Skin of body (tissue), 1 donor: ENCODE measurements at regions not wholly inside any gene's neighbourhood (a gene's known extent, or its start where the extent isn't known, plus 50 kb on each side); places are given as distances from the start of the nearest gene placed in this dataset.
"Not testable (repeated sequence)": the region's sequence is repeated elsewhere in the genome, so short reads cannot be mapped to it uniquely, and the experiment has no call there.

ENCODE experiments used
- DNase-seq: peaks from one replicate; lab custom pipeline; 2025; lab: John Stamatoyannopoulos, UW

DNA sequence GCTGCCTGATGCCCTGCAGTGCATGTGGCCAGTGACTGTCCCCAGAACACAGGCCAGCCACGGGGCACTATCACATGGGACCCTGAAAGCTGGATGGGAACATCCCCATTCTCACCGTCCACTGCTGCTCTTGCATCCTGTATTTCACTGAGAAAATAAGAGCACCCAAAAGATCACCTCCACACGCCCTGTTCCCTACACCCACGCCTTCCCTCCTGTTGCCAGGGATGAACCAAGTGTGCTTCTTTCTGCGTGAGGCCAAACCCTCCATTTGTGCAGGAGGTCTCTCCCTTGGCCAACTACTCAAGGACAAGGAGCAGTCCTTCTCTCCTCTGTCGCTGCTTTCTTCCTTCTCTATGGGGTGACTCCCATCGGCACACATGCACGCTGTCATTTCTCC lies 118.3 kb downstream of the LRRC37A3 start:
- DNase-seq: not testable (repeated sequence)

DNA sequence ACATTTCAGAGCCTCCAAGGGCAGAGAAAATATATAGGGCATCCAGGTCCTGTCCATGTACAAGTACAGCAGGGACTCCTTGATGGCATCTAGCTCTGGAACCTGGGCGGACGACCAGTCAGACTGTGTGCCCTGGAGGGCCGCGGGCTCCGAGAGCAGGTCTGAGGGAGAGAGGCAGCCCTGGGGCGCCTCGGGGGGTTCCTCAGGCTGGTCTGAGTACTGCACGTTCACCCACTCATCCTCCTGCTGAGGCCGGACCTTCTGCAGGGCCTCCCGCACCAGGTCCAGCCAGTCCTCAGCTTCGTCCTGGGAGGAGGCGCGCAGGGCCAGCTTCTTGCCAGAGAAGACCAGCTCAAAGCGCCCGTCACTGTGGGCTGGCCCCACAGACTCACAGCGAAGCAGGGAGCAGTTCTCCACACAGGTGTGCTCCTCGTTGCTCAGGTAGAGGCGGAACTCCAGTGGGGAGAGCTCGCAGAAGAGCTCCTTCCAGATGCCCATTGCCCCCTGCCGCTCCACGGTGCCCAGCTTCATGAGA lies 118.8 kb downstream of the LRRC37A3 start:
- not testable (repeated sequence) for DNase-seq

DNA sequence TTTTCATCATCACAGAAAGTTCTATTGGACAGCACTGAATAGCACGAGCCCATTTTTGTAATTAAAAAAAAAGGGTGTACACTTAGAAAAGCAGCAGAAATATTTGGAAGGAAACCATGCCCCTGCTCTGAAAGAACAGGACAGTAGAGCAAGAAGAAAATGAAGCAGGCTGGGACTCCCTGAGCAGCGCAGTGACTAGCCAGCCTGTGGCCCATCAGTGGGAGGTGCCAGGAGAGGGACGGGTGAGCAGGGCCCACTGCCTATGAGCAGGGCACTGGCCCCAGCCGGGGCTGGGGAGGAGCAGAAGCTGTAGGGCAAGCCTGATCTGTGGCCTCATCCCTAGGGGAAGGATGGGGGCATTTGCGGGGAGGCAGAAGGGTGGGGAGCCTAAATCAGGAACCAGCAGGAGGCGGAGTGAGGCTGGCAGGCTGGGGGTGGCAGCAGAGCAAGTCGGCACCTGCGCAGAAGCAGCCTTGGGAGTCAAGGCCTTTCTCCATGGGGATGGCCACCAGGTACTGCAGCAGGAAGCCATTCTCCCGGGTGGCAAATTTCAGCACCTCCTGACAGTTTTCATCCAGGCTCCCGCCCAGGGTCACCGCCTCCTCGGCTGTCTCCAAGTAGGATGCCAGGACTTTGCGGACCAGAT lies 119.6 kb downstream of the LRRC37A3 start:
- not testable (repeated sequence) for DNase-seq

DNA sequence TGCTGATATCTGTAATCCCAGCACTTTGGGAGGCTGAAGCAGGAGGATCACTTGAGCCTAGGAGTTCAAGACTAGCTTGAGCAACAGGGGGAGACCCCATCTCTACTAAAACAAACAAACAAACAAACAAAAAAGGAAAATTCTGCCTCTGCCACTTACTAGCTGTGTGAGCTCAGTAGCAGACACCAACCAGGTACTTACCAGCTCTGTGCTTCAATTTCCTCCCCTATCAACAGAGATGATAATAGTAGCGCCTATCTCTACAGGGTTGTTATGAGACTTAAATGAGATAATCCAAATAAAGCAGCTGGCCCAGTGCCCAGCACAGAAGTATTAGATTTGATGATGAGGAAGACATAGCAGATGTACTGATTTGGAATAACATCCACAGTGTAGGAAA lies 120.3 kb downstream of the LRRC37A3 start:
- not testable (repeated sequence) for DNase-seq

DNA sequence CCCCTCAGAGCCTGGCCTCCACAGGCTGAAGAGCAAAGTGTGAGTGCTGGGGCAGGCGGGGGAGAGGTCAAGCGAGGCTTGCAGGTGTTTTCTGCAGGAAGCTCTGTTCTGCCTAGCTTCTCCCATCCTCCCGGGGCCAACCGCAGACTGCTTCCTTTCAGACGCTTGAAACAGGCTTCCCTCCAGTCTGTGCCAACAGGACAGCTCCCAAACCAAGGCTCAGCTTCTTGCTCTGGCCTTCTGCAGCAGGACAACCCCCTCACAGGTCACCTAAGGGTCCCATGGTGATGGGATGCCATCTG lies 120.8 kb downstream of the LRRC37A3 start:
- DNase-seq: not testable (repeated sequence)

DNA sequence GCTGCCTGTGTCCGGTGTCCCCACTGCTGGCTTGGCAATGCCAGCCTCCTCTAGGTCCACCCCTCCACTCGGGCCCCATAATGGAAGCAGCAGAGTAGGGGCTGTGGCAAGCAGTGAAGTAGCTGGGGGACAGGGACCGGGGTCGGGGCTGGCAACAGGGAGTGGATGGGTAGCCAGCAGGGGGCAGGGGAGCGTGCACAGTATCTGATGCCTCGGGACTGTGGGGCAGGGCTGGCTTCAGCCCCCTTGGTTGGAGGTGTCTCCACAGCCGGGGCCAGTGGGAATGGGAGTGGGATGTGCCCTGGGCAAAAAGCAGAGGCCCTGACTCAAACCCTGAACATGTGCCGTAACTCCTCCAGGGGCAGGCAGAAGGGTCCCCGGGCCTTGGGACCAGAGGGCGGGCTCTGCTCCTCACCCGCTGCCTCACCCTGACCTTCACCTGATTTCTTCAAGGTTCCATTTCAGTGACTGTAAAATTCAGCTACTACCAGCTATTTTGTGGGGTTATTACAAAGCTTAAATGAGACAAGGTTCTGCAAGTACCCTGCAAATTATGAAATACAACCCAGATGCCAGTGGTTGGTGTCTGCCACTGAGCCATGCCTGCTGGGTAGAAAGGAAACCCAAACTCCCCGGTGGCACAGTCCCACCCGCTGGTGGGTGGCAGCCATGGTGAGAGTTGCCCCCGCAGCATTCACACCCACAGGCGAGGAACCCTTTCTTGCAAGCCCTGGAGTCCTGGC lies 121.4 kb downstream of the LRRC37A3 start:
- DNase-seq: not testable (repeated sequence)

DNA sequence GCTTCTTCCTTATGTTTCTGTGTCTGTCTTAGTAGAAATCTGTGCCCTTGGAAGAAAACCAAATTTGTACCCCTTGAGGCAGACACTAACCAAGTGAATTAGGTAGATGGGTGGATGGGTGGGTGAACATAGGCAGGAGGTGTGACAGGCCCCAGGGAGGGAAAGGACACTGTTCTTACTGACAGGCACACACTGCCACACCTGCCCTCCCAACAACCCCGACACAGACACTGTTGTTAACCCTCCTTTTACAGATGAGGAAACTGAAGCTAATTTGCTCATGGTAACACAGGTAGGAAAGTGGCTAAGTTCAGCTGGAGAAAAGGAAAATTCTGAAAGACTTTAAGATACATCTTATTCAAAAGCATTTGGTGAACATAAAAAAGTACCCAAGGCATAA lies 123.9 kb downstream of the LRRC37A3 start:
- DNase-seq: not testable (repeated sequence)

DNA sequence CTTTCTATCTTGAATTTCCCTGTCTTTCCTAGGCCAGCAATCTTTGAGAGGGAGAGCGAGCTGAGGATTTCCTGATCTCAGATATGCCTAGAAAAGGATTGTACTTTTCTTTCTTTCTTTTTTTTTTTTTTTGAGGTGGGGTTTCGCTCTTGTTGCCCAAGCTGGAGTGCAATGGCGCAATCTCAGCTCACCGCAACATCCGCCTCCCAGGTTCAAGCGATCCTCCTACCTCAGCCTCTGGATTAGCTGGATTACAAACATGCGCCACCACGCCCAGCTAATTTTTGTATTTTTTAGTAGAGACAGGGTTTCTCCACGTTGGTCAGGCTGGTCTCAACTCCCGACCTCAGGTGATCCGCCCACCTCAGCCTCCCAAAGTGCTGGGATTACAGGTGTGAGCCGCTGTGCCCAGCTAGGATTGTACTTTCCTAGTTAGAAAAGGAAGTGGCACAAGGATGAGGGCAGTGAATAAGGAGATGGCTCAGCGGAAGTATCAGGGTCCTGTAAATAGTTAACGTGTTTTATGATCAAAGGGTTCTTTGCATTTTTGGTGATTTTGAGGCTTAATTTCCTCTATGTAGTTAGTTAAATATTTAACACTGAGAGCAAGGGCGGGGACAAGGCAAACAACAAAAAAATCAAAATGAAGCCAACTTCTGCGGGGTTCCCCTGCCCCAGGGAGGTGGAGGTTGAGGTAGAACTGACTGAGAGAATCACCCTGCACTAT lies 124.6 kb downstream of the LRRC37A3 start:
- not testable (repeated sequence) for DNase-seq

DNA sequence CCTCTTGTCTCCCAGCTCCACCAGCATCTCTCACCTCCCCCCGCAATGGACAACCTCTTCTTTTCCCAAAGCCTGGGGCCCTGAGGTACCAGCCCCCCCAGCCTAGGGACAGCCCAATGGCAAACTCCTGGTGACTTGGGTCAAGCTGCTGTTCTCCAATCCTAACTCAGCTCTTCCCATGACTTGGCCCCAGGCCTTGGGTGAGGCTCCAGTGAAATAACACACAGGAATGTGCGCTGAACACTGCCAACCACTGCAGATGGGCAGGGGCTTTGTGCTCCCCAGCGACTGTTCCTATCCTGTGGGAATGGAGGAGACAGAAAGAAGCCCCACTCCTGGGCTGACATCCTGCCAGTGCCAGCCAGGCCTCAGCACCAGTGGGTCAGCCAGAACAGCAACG lies 125.2 kb downstream of the LRRC37A3 start:
- not testable (repeated sequence) for DNase-seq

DNA sequence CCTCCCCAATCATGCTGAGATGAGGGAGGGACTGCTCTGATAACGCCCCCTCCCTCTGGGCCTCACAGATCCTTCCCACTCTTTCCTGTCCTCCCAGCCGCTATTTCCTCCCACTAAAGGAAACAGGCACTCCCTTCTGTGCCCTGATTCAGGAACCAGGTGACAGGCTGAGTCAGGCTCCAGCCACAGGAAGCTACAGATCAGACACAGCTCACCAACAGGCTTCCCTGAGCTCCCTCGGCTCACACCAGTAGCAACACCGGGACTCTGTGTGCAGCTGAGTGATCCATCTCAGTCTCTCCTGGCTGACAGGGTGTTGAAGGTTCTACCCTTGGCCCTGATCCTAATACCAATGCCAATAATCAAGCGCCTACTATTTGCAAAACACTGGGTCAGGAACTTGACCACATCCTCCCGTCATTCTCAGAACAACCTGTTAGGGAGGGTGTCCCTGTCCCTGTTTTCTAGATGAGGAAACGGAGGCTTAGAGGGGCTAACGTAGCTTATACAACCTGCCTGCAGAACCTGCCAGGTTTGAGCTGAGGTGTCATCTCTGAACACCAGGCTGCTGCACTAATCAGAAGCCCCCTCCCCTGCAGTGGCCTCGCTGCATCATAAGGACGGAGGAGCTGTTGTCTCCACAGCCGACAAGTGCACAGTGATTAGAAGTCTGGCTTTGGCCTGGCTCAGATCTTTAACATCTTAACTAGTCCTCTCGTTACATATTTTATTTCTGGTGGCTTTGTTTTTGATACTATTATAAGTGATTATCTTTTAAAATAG lies 126.3 kb downstream of the LRRC37A3 start:
- not testable (repeated sequence) for DNase-seq

DNA sequence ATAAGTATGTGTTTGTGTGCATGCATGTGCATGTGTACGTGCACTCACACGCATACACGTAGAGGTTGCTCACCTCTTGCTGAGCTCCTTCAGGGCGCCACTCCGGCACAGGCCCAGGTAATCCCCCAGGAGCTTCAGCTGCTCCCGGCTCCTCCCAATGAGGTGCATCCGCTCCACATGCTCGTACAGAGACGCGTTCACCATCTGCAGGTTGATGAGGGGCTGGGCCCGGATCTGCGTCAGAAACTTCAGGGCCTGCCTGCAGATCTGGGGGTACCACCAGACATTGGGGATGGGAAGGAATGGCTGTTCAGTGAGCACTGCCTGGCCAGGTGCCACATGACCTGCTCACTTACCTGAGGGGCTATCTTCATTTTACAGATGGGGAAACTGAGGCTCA lies 127.0 kb downstream of the LRRC37A3 start:
- not testable (repeated sequence) for DNase-seq

DNA sequence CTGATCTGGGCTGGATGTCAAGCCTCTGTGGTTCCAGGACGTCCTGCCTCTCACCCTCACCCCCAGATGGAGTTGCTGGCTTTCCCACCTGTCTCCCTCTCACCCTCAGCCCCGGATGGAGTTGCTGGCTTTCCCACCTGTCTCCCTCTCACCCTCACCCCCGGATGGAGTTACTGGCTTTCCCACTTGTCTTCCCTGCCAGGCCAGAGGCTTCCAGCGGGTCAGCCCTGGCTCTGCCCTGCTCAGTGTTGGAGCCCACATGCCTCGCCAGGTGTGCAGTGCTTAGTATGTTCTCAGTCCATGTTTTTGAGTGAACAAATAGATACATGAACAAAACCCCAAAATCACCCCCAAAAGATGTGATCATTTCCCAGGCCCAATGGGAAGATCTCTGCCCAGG lies 127.6 kb downstream of the LRRC37A3 start:
- not testable (repeated sequence) for DNase-seq

DNA sequence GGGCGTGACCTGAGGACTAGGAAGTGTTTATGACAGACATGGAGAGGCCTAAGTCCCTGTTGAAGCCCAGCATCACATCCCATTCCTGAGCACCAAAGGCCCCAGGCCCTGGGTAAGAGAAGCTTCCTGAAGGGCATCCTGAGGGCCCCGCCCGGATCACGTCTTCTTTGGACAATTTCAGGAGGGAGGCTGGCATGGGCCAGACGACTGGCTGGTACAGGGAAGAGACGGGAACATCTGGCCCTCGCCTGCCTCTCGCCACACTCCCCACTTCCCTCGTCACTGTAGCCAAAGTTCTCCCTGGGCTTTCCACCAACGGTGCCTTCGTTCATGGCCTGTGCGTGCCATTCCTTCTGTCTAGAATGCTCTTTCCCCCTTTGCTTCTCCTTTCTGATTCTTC lies 128.1 kb downstream of the LRRC37A3 start:
- not testable (repeated sequence) for DNase-seq

DNA sequence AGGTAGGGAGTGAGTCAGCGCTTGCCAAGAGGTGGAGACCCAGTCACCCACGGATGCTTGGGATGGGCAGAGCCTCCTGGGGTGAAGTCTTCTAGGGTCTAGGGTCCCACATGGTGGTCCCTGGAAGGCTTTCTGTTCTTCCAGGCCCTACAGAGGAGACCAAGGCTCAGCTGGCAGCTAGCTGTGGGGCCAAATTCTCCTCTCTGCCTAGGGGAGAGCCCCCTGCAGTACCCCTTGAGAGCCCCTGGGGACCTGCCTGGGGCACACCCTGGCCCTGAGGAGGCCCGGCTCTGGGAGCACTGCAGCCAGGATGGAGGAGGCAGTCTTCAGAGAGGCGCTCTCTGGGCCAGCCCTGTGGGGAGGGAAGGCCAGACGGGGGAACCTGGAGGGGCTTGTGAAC lies 128.6 kb upstream of the SMURF2 start:
- not testable (repeated sequence) for DNase-seq

DNA sequence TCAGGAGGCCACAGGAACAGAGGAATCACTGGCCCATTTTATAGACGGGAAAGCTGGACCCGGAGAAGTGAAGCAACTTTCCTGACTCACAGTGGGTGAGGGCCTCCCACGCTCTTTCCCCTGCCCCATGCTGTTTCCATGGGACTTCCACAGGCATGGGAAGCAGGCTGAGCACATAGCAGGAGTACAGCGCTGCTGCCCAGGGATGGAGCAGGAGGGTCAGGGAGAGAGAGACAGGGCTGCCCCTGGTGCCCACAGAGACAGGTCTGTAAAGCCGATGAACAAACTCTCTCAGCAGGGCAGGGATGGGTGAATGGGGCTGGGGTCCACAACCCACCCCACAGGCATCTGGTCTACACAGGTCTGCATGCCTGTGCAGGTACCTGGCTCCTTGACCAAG lies 128.1 kb upstream of the SMURF2 start:
- not testable (repeated sequence) for DNase-seq

DNA sequence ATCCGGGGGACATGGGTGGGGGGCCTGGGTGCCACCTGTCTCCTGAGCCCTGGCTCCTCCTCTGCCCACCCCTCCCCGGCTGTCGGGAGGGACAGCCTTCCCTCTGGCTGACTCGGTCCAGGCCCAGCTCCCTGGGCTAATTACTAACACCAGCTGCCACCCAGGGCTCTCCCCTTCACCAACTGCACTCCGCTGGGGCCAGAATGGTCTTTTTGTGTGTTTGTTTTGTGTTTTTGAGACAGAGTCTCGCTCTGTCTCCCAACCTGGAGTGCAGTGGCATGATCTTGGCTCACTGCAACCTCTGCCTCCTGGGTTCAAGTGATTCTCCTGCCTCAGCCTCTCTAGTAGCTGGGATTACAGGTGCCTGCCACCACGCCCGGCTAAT lies 126.9 kb upstream of the SMURF2 start:
- not testable (repeated sequence) for DNase-seq

DNA sequence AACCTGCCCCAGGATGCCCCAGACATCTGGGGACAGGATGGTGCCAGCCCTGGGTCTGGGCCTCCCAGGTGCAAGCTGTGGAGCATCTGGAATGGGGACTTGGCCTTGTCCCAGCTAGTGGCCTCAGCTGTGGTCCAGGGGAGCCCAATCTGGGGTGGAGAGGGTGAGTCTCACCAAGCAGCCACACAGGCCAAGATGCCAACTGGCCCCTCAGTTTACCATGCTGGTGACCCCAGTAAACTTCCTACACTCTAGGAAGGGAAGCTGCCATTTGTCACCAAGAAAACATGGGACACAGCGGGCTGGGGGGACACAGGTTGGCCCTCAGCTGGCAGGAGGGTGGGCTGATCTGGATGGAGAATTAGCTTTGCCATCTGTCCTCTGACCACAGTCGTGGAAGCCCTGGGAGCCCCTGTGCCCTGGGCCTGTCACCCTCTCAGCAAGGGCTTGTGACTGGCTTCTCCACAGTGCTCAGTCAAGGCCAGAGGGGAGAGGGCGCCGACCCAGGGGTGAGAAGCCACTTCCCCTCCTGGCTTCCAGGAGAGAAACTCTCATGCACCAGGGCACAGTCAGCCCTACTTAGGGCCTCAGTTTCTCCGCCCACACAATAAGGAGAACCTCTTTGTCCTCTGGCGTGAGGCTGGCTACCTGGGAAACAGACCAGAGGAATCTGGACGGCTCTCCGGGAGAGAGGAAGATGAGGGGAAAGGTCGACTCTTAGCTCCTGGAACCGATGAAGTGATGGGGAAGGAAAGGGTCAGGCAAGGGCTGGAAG lies 126.4 kb upstream of the SMURF2 start:
- DNase-seq: no peak

DNA sequence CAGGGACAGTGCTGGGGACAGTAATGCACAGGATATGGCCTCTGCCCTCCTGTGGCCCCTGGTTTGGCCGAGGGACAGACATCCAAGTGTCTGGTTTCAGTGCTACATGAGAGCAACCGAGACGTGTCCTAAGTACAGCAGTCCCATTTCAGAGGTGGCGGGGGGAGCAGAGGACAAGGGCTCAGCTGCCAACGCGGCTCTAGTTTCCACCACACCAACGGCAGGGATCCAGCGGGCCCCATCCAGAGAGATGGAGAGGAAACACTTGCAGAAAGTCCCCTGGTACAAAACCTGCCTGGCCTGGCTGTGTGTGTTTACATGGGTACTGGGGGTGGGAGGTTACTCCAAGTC lies 125.8 kb upstream of the SMURF2 start:
- DNase-seq: no peak

DNA sequence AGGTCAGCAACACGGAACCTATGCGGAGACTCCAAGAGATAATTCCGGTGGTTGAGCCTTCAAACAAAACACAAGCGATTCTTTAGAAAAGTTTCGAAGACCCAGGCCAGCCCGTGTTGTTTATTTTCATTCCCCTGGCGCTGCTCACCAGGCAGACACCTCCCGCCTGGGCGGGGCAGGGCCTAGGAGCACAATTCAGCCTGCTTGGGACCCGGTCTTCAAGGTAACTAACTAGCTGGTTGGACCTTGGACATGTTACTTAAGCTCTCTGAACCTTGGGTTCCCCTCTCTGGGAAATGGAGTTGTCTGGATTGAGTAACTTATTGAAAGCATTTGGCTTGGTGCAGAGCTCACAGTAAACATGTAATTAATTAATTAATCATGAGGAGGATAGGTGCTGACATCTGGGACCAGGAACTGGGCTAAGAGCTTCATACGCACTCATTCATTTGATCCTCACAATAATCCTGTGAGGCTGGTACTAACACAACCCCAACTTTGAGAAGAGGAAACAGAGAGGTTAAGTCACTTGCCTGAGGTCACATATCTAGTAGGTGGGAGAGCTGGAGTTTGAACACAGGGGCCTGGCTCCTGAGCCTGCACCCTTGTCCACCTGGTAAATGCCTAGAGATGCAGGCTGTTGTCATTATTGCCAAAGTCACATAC lies 125.3 kb upstream of the SMURF2 start:
- no peak for DNase-seq

DNA sequence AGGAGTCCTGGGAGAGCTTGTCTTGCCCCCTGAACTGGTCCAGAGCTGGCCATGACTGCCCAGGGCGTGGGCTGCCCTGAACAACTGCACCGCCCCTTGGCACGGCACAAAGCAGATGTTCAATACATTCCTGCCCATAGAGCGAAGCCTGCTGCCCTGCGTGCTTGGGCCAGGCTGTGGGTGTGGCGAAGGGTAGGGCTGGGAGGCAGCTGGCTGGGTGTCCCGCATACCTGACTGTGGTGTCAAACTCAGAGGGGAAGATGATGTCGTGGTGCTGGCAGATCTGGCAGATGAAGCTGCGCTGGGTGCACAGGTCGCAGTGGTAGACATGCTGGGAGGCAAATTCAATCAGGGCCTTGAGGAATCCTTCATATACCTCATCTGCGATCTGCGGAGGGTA lies 124.2 kb upstream of the SMURF2 start:
- DNase-seq: no peak
